Prostate gland (tissue), 2 donors: ENCODE measurements at regions not wholly inside any gene's neighbourhood (a gene's known extent, or its start where the extent isn't known, plus 50 kb on each side); places are given as distances from the start of the nearest gene placed in this dataset.

Experiments
- DNase-seq: peaks from one replicate; pipeline ENCODE4 v3.0.0-alpha.2; 2019; ENCODE audit warnings: low spot score
- H3K27ac ChIP-seq, 2 donors: fragments of 200-600 bp; sonication (generic); 2 replicates each; pipeline ENCODE4 v1.5.1; 2017 to 2019
- H3K27me3 ChIP-seq: fragments of 200-600 bp; sonication (generic); replicated peaks from 2 replicates; pipeline ENCODE4 v1.5.1; 2019; ENCODE audit not compliant: insufficient read depth
- H3K36me3 ChIP-seq, 2 donors: fragments of 200-600 bp; sonication (generic); 1 replicate in 1 of 2; 2 replicates in 1 of 2; pipeline versions ENCODE4 v1.5.1 to v1.8.1; 2017 to 2019
- H3K4me1 ChIP-seq: fragments of 200-600 bp; sonication (generic); replicated peaks from 2 replicates; pipeline ENCODE4 v1.5.1; 2019
- H3K4me3 ChIP-seq, 2 donors: fragments of 200-600 bp; sonication (generic); 2 replicates each; pipeline ENCODE4 v1.5.1; 2017 to 2019
- H3K9me3 ChIP-seq: fragments of 200-600 bp; sonication (generic); 2 replicates; pipeline ENCODE4 v1.5.1; 2017
- POLR2A ChIP-seq: fragments of 450-650 bp; IDR thresholded peaks from one replicate; pipeline ENCODE4 v1.6.1; 2016; ENCODE audit warnings: antibody characterized with exemption, mild to moderate bottlenecking
- POLR2AphosphoS5 ChIP-seq: sonication (generic); formaldehyde crosslinking; IDR thresholded peaks from one replicate; pipeline ENCODE4 v1.6.1; 2017; ENCODE audit warnings: antibody characterized with exemption
- WGBS: methylation state at CpG from one replicate; pipeline ENCODE4 v1.1.5; 2018; 5-methylcytosine and 5-hydroxymethylcytosine counted together
- intact Hi-C: fragments of 100-400 bp; cut with DNase I; formaldehyde crosslinking; loops from one replicate; pipeline ENCODE4 v1.14.2; 2022
- TF ChIP-seq, protein P1 (sequence below), 4 experiments: fragments of 200-600 bp in 2 of 4; fragments of 450-650 bp in 2 of 4; sonication (generic) in 2 of 4; IDR thresholded peaks; 1 replicate in 3 of 4; 2 replicates in 1 of 4; pipeline ENCODE4 v1.5.1; 2016 to 2019; ENCODE audit warnings: antibody characterized with exemption in 4 of 4, mild to moderate bottlenecking in 2 of 4, moderate library complexity in 2 of 4

DNA sequence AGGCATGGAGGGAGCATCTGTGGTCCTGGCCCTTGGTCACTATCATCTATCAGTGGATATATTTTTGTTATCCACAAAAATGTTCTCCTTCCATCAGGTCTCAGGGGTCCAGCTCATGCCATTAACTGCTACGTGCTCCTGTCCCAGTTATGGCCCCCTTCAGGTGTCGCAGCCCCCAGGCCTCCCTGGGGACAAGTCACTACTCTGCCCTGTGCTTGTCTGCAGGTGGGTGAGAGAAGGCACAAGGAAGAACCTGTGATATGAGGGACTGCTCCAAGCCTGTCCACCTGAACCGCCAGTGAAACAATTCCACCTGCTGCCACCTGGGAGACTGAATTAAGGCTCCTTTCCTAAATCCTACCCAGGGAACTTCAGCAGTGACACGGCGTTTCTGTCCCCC is 229.6 kb upstream of the ID2 start:
- intact Hi-C loops = no loop called here
- H3K36me3 ChIP-seq = no peaks in the 10 kb centered on the region
- H3K27me3 ChIP-seq = no peaks in the 10 kb centered on the region
- DNase-seq = no peak
- H3K4me3 ChIP-seq = no peak overlapping the region
- H3K27ac ChIP-seq = no peak overlapping the region
- TF ChIP-seq, protein P1, sequence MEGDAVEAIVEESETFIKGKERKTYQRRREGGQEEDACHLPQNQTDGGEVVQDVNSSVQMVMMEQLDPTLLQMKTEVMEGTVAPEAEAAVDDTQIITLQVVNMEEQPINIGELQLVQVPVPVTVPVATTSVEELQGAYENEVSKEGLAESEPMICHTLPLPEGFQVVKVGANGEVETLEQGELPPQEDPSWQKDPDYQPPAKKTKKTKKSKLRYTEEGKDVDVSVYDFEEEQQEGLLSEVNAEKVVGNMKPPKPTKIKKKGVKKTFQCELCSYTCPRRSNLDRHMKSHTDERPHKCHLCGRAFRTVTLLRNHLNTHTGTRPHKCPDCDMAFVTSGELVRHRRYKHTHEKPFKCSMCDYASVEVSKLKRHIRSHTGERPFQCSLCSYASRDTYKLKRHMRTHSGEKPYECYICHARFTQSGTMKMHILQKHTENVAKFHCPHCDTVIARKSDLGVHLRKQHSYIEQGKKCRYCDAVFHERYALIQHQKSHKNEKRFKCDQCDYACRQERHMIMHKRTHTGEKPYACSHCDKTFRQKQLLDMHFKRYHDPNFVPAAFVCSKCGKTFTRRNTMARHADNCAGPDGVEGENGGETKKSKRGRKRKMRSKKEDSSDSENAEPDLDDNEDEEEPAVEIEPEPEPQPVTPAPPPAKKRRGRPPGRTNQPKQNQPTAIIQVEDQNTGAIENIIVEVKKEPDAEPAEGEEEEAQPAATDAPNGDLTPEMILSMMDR (IDR thresholded peaks at IDR 0.05) = no peak
- TF ChIP-seq POLR2AphosphoS5 = no peak
- no peaks in the 10 kb centered on the region for H3K9me3 ChIP-seq
- no peaks in the 10 kb centered on the region for H3K4me1 ChIP-seq
- WGBS = 74% methylated on average over 5 of the region's 5 CpGs

DNA sequence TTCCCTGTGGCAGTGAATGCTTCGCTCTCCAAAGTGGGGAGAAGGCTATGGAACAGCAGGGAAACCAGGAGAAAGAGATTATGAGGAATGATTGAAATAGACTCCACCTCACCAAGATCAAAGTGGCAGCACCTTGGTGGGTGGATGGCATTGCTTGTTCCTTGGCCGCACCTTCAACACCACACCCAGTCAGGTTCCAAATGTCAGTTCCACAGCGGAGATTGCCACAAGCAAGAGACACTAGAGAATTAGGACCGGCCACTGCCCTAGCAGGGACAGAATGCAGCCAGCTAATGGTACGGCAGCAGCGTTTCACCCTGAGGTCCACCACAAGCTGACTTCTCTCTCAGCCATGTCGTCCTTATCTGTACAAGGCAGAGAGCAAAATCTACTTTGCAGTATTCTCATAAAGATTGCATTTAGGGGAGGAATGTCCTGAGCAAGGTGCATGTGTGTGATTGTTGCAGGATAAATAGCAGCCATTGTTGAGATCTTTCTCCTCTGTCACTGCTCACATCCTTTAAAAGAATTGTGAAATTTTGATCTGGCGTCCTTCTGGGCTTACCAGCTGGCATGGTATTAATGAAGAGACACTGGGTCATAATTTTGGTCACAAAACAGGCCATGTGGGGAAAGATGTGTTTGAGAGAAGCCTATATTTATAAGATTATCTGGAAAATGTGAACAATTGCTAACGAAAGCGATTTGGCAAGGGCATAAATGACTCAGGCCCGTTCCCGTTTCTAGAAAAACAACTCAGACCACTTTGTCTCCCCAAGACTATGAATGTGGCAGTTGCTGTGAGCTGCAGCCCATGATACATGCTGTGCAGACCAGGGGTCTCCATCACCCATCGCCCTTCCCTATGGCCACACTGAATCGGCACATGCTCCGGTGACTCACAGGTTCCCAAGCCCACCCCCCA is 228.6 kb upstream of the ID2 start:
- H3K9me3 ChIP-seq = no peaks in the 10 kb centered on the region
- WGBS = 77% methylated on average over 15 of the region's 15 CpGs
- no peak overlapping the region for H3K27ac ChIP-seq
- no peaks in the 10 kb centered on the region for H3K27me3 ChIP-seq
- intact Hi-C loops = no loop called here
- TF ChIP-seq POLR2A (no peak), POLR2AphosphoS5 (no peak)
- TF ChIP-seq, protein P1 (IDR thresholded peaks at IDR 0.05) = no peak
- no peaks in the 10 kb centered on the region for H3K4me1 ChIP-seq
- no peaks in the 10 kb centered on the region for H3K36me3 ChIP-seq
- DNase-seq = no peak
- no peak overlapping the region for H3K4me3 ChIP-seq

DNA sequence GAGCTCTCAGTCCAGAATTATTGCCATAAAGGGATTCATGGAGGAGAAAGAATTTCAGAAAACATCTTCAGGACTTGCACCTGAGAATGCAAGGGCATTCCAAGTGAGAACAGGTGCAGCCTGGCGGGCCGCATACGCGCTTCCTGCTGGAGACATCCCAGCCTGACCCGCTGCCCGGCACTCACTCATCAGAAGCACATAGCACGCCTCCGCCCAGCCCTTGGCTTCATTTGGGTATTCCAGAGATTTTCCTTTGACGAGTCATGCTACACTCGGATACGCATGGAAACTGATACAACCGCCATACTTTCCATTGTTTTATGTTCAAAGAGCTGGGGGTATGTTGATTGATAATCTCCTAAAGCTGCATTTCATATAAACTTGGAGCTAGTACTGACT is 228.0 kb upstream of the ID2 start:
- H3K4me3 ChIP-seq = no peak overlapping the region
- no peak for DNase-seq
- intact Hi-C loops = no loop called here
- no peaks in the 10 kb centered on the region for H3K9me3 ChIP-seq
- no peaks in the 10 kb centered on the region for H3K4me1 ChIP-seq
- 92% methylated on average over 12 of the region's 12 CpGs for WGBS
- no peaks in the 10 kb centered on the region for H3K27me3 ChIP-seq
- TF ChIP-seq, protein P1 (IDR thresholded peaks at IDR 0.05) = no peak
- no peak for TF ChIP-seq POLR2AphosphoS5
- no peaks in the 10 kb centered on the region for H3K36me3 ChIP-seq
- H3K27ac ChIP-seq = no peak overlapping the region

DNA sequence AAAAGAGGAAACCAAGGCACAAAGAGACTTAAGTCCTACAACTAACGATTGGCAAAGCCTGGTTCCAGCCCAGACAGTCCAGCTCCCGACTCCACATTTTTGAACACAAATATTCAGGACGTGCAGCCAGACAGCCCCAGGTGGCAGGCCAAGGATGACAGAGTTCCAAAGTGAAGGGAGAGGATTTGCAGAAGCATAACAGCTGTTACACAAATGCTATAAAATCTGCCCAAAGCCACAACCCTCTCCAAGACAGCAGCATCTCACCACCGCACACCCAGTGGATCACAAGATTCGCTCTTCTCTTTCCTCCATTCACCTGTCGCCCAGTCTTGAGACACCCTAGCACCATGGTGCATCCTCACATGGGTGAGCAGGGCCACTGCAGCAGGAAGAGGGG is 227.1 kb upstream of the ID2 start:
- Histone ChIP-seq H3K9me3 (no peaks in the 10 kb centered on the region), H3K27ac (no peak overlapping the region), H3K4me3 (no peak overlapping the region), H3K36me3 (no peaks in the 10 kb centered on the region), H3K4me1 (no peaks in the 10 kb centered on the region), H3K27me3 (no peaks in the 10 kb centered on the region)
- WGBS = 63% methylated on average over 6 of the region's 6 CpGs
- intact Hi-C loops = no loop called here
- no peak for DNase-seq
- no peak for TF ChIP-seq POLR2A
- TF ChIP-seq, protein P1 (IDR thresholded peaks at IDR 0.05) = no peak
- TF ChIP-seq POLR2AphosphoS5 = no peak
